HepG2 (cell line): ENCODE measurements at regions not wholly inside any gene's neighbourhood (a gene's known extent, or its start where the extent isn't known, plus 50 kb on each side); places are given as distances from the start of the nearest gene placed in this dataset.

Source experiments
- ATAC-seq: fragments of 200-7000 bp; cut with Tn5 transposase; 3 replicates; pipeline ENCODE4 v1.9.1; 2020; ENCODE audit warnings: mild to moderate bottlenecking, moderate library complexity
- BruUV-seq: library from RNA; stranded (reverse); fragments of 400-500 nt; replicated peaks from 2 replicates; lab custom pipeline; 2021; lab: Mats Ljungman, UMichigan
- CTCF ChIA-PET: fragments of 300-600 bp; formaldehyde crosslinking; extraction: SDS; loops from one replicate; lab custom pipeline; 2021; ENCODE audit warnings: low total read pairs, inconsistent platforms, low intra/inter-chr PET ratio; lab: Yijun Ruan, JAX
- POLR2A ChIA-PET: fragments of 350-600 bp; sonication (Branson Sonifier 250); formaldehyde crosslinking; loops from one replicate; lab custom pipeline; 2020; ENCODE audit warnings: antibody characterized with exemption, inconsistent platforms; lab: Yijun Ruan, JAX
- DNase-seq: peaks from one replicate; pipeline ENCODE4 v3.0.0-alpha.2; 2015; ENCODE audit warnings: low spot score
- FAIRE-seq: peaks from 3 replicates; lab custom pipeline; 2011; peaks lifted over from hg19 to GRCh38; lab: Jason Lieb, UNC
- H2AFZ ChIP-seq: one replicate; pipeline ENCODE4 v1.6.1; 2011; ENCODE audit warnings: low read length, inconsistent platforms
- H3K27ac ChIP-seq: fragments of 300-600 bp; 3 replicates; pipeline ENCODE4 v1.8.0; 2011; ENCODE audit warnings: mixed run types, mild to moderate bottlenecking, mixed read lengths, low read length, inconsistent platforms; ENCODE audit not compliant: insufficient read depth; ENCODE audit errors: extremely low read length
- H3K27me3 ChIP-seq, 2 experiments: fragments of 200-600 bp in 1 of 2; 2 replicates in 1 of 2; 3 replicates in 1 of 2; pipeline versions ENCODE4 v1.6.0 to v1.8.0; 2011; ENCODE audit warnings: low read length in 2 of 2, mild to moderate bottlenecking in 2 of 2, moderate library complexity in 2 of 2, inconsistent platforms in 1 of 2; ENCODE audit not compliant: insufficient read depth in 2 of 2, control insufficient read depth in 1 of 2
- H3K36me3 ChIP-seq, 2 experiments: fragments of 200-600 bp in 1 of 2; replicated peaks in 1 of 2; 2 replicates in 1 of 2; 3 replicates in 1 of 2; pipeline versions ENCODE4 v1.5.1 to v1.8.0; 2011; ENCODE audit warnings: low read length in 2 of 2, inconsistent platforms in 1 of 2; ENCODE audit not compliant: insufficient read depth in 2 of 2, control insufficient read depth in 1 of 2
- H3K4me1 ChIP-seq: 2 replicates; pipeline ENCODE4 v1.5.1; 2012; ENCODE audit warnings: low read length, inconsistent platforms; ENCODE audit not compliant: insufficient read depth
- H3K4me2 ChIP-seq: 2 replicates; pipeline ENCODE4 v1.6.0; 2011; ENCODE audit warnings: low read depth, low read length, inconsistent platforms
- H3K4me3 ChIP-seq, 3 experiments: fragments of 200-600 bp in 1 of 3; sonication (generic), shearing (Covaris generic) in 1 of 3; replicated peaks in 1 of 3; 2 replicates each; pipeline ENCODE4 v1.5.1; 2011 to 2016; ENCODE audit warnings: low read length in 3 of 3, inconsistent platforms in 2 of 3, low read depth in 2 of 3, mild to moderate bottlenecking in 2 of 3, control low read depth in 1 of 3, mixed read lengths in 1 of 3; ENCODE audit not compliant: insufficient read depth in 1 of 3
- H3K79me2 ChIP-seq: one replicate; pipeline ENCODE4 v1.6.1; 2011; ENCODE audit warnings: low read length, inconsistent platforms; ENCODE audit not compliant: insufficient read depth
- H3K9ac ChIP-seq: 2 replicates; pipeline ENCODE4 v1.6.0; 2011; ENCODE audit warnings: mild to moderate bottlenecking, low read depth, low read length, inconsistent platforms; ENCODE audit not compliant: insufficient read depth
- H3K9me3 ChIP-seq: 2 replicates; pipeline ENCODE4 v1.5.1; 2012; ENCODE audit warnings: mild to moderate bottlenecking, low read length
- H4K20me1 ChIP-seq: 2 replicates; pipeline ENCODE4 v1.6.0; 2011; ENCODE audit warnings: inconsistent platforms, mild to moderate bottlenecking, low read length, moderate library complexity; ENCODE audit not compliant: insufficient read depth
- ARNTL ChIP-seq: sonication (generic); formaldehyde crosslinking; IDR thresholded peaks from 2 replicates; pipeline ENCODE4 v1.4.0; 2020; ENCODE audit warnings: mild to moderate bottlenecking, missing genetic modification reagents
- KDM4B ChIP-seq: sonication (generic); formaldehyde crosslinking; IDR thresholded peaks from 2 replicates; pipeline ENCODE4 v1.4.0; 2020; ENCODE audit warnings: missing genetic modification reagents
- PHF5A ChIP-seq: IDR thresholded peaks from one replicate; pipeline ENCODE4 v1.6.1; 2018; ENCODE audit warnings: low read depth, missing genetic modification reagents; ENCODE audit not compliant: unreplicated experiment
- REL ChIP-seq: sonication (generic); formaldehyde crosslinking; conservative IDR thresholded peaks from 2 replicates; pipeline ENCODE4 v1.8.0; 2022; ENCODE audit warnings: mild to moderate bottlenecking, missing genetic modification reagents, moderate library complexity
- SP2 ChIP-seq: sonication (generic); formaldehyde crosslinking; IDR thresholded peaks from 2 replicates; pipeline ENCODE4 v1.5.1; 2020; ENCODE audit warnings: mild to moderate bottlenecking, missing genetic modification reagents
- ZNF205 ChIP-seq: IDR thresholded peaks from 2 replicates; pipeline ENCODE4 v1.6.1; 2018; ENCODE audit warnings: missing biosample characterization, missing genetic modification reagents
- ZNF44 ChIP-seq: sonication (generic); formaldehyde crosslinking; IDR thresholded peaks from 2 replicates; pipeline ENCODE4 v1.5.1; 2020; ENCODE audit warnings: mild to moderate bottlenecking, missing genetic modification reagents
- ZNF703 ChIP-seq: sonication (generic); formaldehyde crosslinking; IDR thresholded peaks from 2 replicates; pipeline ENCODE4 v1.5.1; 2020; ENCODE audit warnings: missing genetic modification reagents, mild to moderate bottlenecking, moderate library complexity, borderline replicate concordance
- WGBS: methylation state at CpG from one replicate; pipeline ENCODE4 v1.1.6; 2017; ENCODE audit warnings: low lambda C conversion rate; 5-methylcytosine and 5-hydroxymethylcytosine counted together
- in situ Hi-C: cut with HindIII; loops from 2 replicates; pipeline ENCODE4 v1.10.0; 2017; ENCODE audit warnings: low pct_unique_long_range_greater_than_20kb; ENCODE audit not compliant: extremely low pct_ligation_motif_present
- intact Hi-C: fragments of 100-400 bp; cut with micrococcal nuclease; formaldehyde crosslinking; loops from one replicate; pipeline ENCODE4 v1.10.0; 2022; ENCODE audit not compliant: unreplicated experiment
- TF ChIP-seq, protein P1 (sequence below): sonication (generic); formaldehyde crosslinking; IDR thresholded peaks from 2 replicates; pipeline ENCODE4 v1.4.0; 2020; ENCODE audit warnings: mild to moderate bottlenecking, missing genetic modification reagents
- TF ChIP-seq, protein P2 (sequence below): sonication (generic); formaldehyde crosslinking; IDR thresholded peaks from 2 replicates; pipeline ENCODE4 v1.5.0; 2020; ENCODE audit warnings: missing genetic modification reagents
- TF ChIP-seq, protein P3 (sequence below): sonication (generic); formaldehyde crosslinking; conservative IDR thresholded peaks from 2 replicates; pipeline ENCODE4 v1.5.0; 2020; ENCODE audit warnings: missing genetic modification reagents
- TF ChIP-seq, protein P4 (sequence below): sonication (generic); formaldehyde crosslinking; IDR thresholded peaks from 2 replicates; pipeline ENCODE4 v1.8.1; 2023; ENCODE audit warnings: mild to moderate bottlenecking, missing genetic modification reagents, borderline replicate concordance
- TF ChIP-seq, protein P5 (sequence below): sonication (generic); formaldehyde crosslinking; IDR thresholded peaks from 2 replicates; pipeline ENCODE4; 2020; ENCODE audit warnings: missing genetic modification reagents, mild to moderate bottlenecking, borderline replicate concordance
- TF ChIP-seq, protein P6 (sequence below): sonication (generic); formaldehyde crosslinking; IDR thresholded peaks from 2 replicates; pipeline ENCODE4 v1.5.1; 2020; ENCODE audit warnings: missing genetic modification reagents, mild to moderate bottlenecking, borderline replicate concordance

DNA sequence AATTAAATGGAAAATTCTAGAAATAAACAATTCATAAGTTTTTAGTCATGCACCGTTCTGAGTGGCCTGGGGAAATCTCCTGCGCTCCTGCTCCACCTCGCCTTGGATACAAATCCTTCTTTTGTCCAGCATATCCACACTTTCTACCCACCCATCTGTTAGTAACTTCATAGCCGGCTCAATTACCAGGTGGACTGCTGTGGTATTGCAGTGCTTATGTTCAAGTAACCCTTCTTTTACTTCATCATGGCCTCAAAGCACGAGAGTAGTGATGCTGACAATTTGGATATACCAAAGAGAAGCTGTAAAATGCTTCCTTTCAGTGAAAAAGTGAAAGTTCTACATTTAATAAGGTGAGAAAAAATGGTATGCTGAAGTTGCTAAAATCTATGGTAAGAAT is 142.3 kb upstream of the CHL1 start:
- no TSS peak for BruUV-seq
- no peak overlapping the region for H3K4me2 ChIP-seq
- H3K27ac ChIP-seq, result no peak overlapping the region
- CTCF ChIA-PET, result no interaction called here
- DNase-seq, result no peak
- intact Hi-C loops, result no loop called here
- no peak overlapping the region for H3K9ac ChIP-seq
- POLR2A ChIA-PET, result no interaction called here
- FAIRE-seq, result no peak
- H3K4me3 ChIP-seq, result no peak overlapping the region
- no peaks in the 10 kb centered on the region for H3K36me3 ChIP-seq
- ATAC-seq, result peak; percentile 75
- H3K27me3 ChIP-seq, result no peaks in the 10 kb centered on the region
- no peaks in the 10 kb centered on the region for H3K9me3 ChIP-seq
- H4K20me1 ChIP-seq, result no peaks in the 10 kb centered on the region
- WGBS, result 15% methylated on average over 5 of the region's 5 CpGs
- H3K79me2 ChIP-seq, result no peaks in the 10 kb centered on the region
- H2AFZ ChIP-seq, result no peak overlapping the region
- H3K4me1 ChIP-seq, result no peaks in the 10 kb centered on the region
- in situ Hi-C loops, result no loop called here
- TF ChIP-seq REL (CRISPR knock-in tag), result no peak
- TF ChIP-seq, protein P1, sequence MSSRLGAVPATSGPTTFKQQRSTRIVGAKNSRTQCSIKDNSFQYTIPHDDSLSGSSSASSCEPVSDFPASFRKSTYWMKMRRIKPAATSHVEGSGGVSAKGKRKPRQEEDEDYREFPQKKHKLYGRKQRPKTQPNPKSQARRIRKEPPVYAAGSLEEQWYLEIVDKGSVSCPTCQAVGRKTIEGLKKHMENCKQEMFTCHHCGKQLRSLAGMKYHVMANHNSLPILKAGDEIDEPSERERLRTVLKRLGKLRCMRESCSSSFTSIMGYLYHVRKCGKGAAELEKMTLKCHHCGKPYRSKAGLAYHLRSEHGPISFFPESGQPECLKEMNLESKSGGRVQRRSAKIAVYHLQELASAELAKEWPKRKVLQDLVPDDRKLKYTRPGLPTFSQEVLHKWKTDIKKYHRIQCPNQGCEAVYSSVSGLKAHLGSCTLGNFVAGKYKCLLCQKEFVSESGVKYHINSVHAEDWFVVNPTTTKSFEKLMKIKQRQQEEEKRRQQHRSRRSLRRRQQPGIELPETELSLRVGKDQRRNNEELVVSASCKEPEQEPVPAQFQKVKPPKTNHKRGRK (CRISPR knock-in tag), result no peak
- TF ChIP-seq ZNF205 (CRISPR knock-in tag), result no peak
- no peak for TF ChIP-seq ZNF703
- TF ChIP-seq, protein P2, sequence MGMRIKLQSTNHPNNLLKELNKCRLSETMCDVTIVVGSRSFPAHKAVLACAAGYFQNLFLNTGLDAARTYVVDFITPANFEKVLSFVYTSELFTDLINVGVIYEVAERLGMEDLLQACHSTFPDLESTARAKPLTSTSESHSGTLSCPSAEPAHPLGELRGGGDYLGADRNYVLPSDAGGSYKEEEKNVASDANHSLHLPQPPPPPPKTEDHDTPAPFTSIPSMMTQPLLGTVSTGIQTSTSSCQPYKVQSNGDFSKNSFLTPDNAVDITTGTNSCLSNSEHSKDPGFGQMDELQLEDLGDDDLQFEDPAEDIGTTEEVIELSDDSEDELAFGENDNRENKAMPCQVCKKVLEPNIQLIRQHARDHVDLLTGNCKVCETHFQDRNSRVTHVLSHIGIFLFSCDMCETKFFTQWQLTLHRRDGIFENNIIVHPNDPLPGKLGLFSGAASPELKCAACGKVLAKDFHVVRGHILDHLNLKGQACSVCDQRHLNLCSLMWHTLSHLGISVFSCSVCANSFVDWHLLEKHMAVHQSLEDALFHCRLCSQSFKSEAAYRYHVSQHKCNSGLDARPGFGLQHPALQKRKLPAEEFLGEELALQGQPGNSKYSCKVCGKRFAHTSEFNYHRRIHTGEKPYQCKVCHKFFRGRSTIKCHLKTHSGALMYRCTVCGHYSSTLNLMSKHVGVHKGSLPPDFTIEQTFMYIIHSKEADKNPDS (CRISPR knock-in tag), result no peak
- TF ChIP-seq ARNTL (CRISPR knock-in tag), result no peak
- TF ChIP-seq ZNF44 (CRISPR knock-in tag), result no peak
- no peak for TF ChIP-seq SP2 (CRISPR knock-in tag)
- TF ChIP-seq, protein P3, sequence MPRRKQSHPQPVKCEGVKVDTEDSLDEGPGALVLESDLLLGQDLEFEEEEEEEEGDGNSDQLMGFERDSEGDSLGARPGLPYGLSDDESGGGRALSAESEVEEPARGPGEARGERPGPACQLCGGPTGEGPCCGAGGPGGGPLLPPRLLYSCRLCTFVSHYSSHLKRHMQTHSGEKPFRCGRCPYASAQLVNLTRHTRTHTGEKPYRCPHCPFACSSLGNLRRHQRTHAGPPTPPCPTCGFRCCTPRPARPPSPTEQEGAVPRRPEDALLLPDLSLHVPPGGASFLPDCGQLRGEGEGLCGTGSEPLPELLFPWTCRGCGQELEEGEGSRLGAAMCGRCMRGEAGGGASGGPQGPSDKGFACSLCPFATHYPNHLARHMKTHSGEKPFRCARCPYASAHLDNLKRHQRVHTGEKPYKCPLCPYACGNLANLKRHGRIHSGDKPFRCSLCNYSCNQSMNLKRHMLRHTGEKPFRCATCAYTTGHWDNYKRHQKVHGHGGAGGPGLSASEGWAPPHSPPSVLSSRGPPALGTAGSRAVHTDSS (CRISPR knock-in tag), result no peak
- no peak for TF ChIP-seq PHF5A
- TF ChIP-seq, protein P4, sequence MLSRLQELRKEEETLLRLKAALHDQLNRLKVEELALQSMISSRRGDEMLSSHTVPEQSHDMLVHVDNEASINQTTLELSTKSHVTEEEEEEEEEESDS, result no peak
- TF ChIP-seq, protein P5, sequence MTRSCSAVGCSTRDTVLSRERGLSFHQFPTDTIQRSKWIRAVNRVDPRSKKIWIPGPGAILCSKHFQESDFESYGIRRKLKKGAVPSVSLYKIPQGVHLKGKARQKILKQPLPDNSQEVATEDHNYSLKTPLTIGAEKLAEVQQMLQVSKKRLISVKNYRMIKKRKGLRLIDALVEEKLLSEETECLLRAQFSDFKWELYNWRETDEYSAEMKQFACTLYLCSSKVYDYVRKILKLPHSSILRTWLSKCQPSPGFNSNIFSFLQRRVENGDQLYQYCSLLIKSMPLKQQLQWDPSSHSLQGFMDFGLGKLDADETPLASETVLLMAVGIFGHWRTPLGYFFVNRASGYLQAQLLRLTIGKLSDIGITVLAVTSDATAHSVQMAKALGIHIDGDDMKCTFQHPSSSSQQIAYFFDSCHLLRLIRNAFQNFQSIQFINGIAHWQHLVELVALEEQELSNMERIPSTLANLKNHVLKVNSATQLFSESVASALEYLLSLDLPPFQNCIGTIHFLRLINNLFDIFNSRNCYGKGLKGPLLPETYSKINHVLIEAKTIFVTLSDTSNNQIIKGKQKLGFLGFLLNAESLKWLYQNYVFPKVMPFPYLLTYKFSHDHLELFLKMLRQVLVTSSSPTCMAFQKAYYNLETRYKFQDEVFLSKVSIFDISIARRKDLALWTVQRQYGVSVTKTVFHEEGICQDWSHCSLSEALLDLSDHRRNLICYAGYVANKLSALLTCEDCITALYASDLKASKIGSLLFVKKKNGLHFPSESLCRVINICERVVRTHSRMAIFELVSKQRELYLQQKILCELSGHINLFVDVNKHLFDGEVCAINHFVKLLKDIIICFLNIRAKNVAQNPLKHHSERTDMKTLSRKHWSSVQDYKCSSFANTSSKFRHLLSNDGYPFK (CRISPR knock-in tag), result no peak
- no peak for TF ChIP-seq KDM4B (CRISPR knock-in tag)
- TF ChIP-seq, protein P6, sequence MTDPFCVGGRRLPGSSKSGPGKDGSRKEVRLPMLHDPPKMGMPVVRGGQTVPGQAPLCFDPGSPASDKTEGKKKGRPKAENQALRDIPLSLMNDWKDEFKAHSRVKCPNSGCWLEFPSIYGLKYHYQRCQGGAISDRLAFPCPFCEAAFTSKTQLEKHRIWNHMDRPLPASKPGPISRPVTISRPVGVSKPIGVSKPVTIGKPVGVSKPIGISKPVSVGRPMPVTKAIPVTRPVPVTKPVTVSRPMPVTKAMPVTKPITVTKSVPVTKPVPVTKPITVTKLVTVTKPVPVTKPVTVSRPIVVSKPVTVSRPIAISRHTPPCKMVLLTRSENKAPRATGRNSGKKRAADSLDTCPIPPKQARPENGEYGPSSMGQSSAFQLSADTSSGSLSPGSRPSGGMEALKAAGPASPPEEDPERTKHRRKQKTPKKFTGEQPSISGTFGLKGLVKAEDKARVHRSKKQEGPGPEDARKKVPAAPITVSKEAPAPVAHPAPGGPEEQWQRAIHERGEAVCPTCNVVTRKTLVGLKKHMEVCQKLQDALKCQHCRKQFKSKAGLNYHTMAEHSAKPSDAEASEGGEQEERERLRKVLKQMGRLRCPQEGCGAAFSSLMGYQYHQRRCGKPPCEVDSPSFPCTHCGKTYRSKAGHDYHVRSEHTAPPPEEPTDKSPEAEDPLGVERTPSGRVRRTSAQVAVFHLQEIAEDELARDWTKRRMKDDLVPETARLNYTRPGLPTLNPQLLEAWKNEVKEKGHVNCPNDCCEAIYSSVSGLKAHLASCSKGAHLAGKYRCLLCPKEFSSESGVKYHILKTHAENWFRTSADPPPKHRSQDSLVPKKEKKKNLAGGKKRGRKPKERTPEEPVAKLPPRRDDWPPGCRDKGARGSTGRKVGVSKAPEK (CRISPR knock-in tag), result no peak
